ENCODE measurements at regions not wholly inside any gene's neighbourhood (a gene's known extent, or its start where the extent isn't known, plus 50 kb on each side); places are given as distances from the start of the nearest gene placed in this dataset.
"Not testable (repeated sequence)": the region's sequence is repeated elsewhere in the genome, so short reads cannot be mapped to it uniquely, and the experiment has no call there.

DNA sequence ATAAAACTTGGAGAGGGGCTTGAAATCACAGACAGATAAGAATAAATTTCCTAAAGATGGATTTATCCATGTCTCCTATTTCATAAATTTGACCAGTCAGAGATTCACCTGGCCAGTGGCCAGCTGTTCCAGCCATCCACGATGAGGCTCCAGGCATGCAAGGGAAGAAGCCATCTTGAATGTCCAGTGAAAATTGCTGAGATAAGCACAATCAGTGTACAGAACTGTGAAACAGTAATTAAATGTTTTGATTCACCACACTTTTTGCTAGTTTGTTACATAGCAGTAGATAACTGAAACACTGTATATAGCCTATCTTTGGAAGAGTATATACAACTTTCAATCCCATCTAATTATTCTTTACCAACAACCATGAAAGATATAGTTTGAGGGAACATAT, 163.5 kb downstream of the HINT1 start:
- DNase-seq: no peak

DNA sequence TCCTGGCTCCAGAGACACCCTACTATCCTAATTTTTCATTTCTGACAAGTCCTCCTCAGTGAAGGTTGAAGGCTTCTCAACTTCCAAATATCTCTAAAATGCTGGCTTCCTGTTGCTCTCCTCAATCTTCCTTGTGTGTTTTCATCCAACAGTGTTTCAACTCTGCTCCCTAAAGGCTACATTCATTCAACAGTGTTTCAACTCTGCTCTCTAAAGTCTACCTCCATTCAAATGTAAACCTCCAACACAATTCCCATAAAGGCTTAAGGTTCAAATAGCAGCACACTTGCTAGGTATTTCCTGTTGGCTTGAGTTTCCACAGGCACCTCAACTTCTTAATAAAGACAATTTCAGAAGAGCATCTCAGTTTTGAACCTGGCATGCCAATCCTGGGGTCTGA, 164.8 kb downstream of the HINT1 start:
- DNase-seq: no peak

DNA sequence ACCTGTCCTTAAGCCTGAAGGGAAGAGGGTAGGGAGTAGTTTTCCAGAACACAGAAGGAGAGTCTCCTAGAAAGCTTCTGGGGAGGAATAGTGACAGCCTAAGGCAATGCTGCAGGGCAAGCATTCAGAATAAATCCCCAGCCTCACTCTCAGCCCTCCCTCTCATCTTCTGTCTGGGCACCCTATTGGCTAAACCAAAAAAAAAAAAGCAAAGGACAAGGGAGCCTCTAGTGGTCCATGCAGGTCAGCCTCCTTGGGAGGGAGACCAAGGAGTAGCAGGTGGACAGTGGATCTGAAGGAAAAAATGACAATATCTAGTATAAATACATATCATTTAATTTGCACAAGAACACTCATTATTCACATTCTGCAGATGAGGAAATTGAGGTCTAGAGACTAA, 168.3 kb downstream of the HINT1 start:
- not testable (repeated sequence) for DNase-seq

DNA sequence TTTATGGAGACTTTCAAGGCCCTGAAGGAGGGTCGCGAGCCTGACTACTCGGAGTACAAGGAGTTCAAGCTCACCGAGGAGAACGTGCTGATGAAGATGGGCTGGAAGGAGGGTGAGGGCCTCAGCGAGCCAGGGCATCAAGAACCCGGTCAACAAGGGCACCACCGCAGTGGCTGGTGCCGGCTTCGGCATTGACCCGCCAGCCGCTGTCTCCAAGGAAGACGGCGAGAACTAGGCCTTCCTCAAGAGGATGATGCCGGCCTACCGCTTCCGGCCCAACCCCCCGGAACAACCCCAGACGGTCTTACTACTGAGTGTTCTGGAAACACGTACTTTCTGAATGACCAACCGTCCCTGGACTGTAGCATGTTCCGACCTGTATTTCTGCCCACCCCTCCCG, 169.2 kb downstream of the HINT1 start:
- no peak for DNase-seq

DNA sequence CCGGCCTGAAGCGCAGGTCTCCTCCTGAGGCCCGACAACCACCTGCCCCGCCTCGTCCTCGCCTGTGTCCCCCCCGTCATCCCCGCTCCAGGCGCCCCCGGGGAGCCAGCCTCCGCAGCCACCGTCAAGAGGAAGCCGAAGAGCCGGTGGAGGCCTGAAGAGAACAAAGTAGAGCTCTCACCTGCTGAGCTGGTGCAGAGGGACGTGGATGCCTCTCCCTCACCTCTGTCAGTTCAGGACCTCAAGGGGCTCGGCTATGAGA, 169.9 kb downstream of the HINT1 start:
- DNase-seq: no peak

DNA sequence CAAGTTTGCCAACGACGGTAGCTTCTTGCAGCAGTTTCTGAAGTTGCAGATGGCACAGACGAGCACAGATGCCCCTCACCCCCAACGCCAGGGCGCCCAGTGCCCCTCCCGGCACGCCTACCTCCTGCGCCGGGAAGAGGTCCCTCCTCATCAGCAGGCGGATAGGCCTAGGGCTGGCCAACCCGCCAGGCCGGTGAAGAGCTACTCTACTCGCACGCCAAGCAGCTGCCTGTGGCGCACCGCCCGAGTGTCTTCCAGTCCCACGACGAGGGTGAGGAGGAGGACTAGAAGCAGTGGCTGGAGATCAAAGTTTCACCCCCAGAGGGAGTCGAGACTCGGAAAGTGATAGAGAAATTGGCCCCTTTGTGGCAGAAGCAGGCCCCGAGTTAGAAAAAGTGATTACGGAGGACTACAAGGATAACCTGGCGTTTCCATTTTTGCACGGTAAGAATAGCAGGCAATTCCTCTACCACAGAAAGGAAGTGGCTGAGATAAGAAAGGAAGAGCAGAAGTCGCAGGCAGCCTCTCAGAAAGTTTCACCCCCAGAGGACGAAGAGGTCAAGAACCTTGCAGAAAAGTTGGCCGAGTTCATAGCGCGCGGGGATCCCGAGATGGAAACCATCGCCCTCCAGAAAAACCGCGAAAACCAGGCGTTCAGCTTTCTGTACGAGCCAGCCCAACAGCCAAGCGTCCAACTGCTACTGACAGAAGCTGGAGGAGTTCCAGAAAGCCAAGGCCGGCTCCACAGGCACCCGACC, 170.4 kb downstream of the HINT1 start:
- DNase-seq: no peak

DNA sequence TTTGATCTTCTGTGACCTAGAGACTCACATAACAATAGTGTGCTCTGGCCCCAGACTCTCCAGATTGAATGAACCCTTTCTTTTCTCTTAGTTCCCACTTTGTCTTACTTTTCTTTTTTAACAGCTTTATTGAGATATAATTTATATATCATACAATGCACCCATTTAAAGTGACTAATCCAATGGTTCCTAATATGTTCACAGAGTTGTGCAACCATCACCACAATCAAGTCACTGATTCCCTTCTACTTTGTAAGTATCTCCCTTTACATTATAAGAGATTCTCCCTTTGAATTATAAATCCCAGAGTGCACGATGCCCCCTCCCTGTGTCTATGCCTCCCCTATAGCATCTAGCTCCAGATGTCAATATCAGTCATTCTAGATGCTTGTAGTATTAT, 172.4 kb downstream of the HINT1 start:
- DNase-seq: no peak

DNA sequence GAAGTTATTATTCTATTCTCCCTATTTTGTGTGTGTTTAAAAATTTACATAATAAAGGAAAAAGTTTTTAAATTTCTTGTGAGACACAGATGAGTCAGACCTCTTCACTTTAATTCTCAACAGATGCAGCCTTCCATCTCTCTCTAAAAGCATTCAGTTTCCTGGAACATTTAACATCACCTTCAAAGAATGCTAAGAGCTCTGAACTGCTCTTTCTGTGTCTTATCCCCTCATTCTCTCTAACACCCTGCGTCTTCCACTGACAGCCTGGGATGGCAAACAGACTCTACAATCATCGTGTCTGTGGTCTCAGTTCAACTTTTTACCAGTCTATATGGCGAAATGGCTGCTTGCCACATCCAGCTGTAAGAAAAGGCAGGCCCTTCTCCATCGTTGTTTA, 173.0 kb downstream of the HINT1 start:
- DNase-seq: no peak

DNA sequence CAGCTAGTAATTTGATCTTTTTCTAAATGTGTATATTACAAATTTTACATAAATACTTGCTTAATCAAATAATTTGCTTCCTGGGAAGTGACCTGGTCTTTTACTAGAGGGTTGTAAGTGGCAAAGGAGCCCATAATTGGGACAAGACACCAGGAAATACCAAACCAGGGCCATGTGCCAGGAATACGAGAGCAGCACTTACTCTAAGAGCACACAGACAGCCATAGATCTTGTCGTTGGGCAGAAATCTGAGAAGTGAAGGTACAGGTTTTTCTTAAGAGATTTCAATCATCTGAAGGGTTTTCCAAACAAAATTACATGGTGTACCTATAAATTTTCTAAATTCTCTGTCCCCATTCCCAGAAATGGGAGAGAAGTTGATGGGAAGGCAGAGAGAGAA, 179.3 kb downstream of the HINT1 start:
- no peak for DNase-seq

DNA sequence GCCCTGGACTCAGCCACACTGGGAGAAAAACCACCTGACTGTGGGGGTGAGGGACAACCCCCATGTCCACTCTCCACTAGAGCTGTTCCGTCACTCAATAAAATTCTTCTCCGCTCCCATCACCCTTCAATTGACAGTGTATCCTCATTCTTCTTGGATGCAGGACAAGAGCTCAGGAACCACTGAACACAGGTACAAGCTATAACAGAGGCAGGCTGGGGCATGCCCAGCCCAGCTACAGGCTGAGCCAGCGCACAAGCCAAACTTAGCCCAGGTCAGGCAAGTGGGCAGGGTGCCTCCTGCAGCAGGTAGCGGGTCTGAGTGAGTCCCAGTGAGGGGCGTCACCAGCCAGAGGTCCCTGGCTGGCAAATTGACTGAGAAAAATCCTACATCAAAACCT, 183.4 kb downstream of the HINT1 start:
- DNase-seq: no peak

DNA sequence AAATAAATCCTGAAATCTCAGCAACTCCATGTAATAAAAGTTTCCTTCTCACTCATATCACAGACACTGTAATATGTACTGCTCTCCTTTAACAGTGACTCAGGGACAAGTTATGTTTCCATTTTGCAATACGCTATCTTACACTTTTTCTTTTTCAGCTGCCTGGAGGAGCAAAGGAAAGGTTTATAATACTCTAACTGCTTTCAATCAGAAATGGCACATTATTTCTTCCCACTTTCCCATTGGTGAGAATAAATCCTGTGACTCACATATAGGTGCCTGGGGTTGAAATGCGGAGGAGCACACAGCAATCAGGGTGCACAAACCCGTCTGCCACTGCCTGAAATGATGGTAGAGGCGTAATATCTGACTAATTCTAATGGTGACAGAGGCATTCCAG, 186.6 kb downstream of the HINT1 start:
- no peak for DNase-seq

DNA sequence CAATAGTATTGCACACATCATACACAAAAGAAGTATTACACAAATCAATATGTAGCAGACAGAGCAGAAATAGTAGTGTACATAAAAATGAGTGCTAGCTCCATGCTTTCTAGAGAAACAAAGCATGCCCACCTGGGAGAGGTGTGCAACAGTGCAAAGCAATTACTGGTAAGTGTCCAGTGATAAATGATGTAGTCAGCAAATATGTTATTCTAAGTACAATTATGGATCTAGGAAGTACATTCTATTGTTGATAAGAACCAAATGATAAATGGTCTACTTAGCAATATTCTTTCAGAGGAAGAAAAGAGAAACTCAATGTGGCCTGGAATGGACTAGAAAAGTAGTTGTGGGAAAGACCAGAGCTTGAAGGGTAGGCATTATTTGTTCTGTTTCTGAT, 188.6 kb downstream of the HINT1 start:
- DNase-seq: no peak

DNA sequence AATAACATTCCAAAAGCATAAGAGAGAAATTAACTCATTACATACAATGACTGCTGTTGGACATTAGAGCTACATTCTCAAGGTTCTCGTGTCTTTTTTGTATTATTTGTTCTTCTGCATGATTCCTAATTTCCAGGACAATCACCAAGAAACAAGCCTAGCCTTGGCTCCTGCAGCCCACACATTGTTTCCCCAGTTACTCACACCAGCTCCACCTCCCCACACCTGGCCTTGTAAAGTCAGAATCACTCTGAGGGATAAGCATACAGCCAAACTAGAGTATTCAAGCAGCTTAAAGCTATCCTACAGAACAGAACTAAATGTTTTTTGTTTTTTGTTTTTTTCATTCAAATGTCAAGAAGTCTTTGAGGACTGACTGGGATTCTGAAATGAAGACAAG, 189.2 kb downstream of the HINT1 start:
- DNase-seq: no peak

DNA sequence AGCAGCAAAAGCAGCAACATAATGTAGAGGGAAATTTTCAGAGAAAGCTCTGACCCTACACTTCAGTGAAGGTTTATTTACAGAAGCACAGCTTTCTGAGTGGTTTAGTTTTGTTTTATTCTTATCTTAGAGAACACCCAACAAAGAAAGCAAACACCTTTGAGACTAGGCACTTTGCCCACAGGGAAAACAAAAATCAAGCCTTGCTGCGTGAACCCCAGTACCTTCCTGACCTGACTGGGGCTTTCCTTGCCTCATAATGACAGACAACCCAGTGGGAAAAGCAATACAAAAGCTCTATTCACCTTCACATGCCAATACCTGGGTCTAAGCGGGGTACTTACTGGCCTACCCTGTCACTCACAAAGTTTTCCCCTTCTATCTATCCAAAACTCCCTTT, 189.8 kb downstream of the HINT1 start:
- no peak for DNase-seq

DNA sequence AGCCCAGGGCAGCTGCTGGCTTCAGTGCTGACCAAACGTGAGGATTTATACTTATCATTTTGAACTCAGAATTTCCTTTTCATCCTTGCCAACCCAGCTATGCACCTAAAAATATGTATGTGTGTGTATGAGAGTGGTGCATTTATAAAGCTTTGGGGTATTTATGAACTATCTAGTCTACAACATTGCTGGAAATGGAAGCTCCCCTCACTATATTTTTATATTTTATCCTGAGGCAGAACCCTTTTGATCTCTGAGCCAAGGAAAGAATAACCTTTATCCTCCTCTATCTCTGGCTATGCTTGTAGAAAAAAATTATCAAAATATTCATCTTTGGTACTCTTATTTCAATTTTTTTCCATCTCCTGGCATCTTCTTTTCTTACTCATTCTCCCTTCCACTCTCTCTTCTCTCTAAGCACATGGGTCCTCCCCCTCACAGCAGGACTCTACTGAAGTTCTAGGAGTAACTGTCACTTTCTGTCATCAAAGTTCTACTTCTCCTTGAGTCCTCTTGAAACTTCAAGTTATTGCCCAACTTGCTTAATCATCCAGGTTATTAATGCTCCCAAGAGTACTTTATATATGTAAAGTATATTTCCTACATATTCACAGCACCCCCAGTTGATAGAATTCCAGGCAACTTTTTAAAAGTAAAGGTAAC, 190.9 kb downstream of the HINT1 start:
- DNase-seq: no peak

DNA sequence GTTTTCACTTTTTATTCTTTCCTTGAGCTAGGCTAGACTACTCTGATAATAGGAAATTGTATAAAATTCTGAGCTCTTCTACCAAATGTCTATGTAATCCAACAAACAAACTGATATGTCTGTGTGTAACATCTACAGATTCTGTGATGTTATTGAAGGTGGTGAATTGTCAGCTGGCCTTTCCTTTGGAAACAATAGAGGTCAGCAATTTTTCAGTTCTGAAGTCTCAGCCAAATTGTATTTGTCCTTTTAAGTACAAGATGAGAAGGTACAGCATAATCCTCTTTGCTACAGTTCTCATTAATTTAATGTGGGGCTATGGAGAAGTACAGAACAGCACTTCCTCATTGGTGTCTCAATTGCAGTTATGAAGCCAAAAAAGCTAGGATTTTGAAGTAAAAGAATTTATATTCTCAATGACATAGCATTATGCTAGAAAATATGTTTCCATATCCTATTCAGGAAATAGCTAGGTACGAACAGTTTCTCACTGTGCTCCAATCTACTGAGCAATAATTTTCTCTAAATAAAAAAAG, 198.0 kb downstream of the HINT1 start:
- no peak for DNase-seq

DNA sequence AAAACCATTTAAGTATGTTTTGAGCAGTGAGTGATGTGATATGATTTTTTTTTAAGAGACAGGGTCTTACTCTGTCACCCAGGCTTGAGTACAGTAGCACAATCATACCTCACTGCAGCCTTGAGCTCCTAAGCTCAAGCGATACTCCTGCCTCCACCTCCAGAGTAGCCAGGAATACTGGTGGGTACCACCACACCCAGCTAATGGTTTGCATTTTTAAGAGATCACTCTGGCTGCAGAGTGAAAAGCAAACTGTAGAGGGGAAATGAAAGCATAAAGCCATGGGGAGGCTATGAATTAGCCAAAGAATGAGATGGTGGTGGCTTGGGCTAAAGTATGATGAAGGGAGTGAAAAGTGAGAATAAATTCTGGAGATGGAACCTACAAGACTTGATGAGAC, 199.1 kb downstream of the HINT1 start:
- DNase-seq: no peak

DNA sequence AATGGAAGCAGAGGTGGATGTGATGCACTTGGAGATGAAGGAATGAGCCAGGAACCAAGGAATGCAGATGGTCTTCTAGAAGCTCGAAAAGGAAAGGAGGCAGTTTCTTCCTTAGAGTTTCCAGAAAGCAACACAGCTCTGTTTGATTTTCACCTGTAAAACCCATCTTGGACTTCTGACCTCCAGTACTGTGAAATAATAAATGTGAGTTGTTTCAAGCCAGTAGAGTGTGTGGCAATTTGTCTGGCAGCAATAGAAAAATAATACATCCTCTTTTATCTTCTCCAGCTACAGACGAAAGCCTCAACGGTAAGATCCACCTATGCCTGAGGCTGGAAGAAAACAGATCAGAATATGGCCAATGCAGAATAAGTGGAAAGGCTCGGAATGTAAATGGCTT, 199.7 kb downstream of the HINT1 start:
- DNase-seq: no peak

DNA sequence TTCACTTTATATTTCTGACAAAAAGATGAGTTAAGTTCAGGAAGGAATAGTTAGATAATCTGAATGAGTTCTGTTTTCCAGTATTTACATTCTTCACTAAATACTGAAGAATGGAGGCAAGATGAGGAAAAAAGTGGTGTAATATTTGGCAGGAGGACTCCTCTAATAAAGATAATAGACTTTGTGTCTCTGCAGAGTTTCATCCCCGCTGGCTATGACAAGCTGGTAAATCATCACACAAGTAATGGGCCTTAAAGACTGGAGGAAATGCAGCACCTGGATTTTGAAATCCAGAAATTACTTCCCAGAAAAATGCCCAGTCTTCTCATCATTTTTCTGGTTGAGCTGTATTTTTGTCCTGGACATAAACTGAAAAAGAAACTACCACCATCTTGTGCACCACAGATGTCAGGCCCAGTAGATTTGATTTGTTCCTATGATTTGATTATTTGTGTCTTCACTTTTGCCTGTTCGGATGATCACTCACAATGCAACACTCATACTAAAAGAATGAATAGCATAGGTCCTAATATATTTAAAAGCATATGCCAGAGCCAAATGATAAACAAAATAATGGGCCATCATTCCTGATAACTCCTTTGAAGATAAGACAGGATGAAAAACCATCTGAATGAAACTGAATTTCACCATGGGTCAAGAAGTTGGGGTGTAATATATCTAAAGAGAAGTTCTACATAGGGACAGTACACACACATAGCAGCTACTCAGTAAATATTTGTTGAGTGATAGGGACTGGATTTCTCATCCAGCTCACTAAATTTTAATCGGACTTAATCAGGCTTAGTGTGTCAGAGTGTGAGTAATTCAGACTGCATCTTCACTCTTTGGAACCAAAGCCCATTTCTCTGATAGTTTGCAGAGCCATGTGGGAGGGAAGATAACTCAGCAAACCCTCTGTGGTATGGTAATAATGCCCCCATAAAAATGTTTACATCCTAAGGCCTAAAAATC, 200.5 kb downstream of the HINT1 start:
- no peak for DNase-seq

DNA sequence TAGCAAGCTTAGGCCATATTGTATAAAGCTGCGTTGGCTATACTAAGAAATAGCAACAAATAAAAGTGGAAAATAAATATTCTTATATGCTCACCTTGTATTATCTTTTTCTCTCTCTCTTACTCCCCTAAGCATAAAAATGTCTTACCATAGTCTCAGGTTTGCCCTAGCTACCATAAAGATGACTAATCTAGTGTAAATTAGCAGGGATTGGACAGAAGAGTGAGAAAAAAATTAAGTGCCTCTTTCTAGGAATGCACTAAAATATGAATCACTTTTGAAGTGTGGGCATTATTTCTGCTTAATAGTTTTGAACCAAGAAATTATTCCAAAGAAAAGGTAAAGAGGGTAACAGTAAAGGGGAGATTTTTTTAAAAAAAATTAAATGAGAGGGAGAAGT, 201.3 kb downstream of the HINT1 start:
- DNase-seq: no peak

DNA sequence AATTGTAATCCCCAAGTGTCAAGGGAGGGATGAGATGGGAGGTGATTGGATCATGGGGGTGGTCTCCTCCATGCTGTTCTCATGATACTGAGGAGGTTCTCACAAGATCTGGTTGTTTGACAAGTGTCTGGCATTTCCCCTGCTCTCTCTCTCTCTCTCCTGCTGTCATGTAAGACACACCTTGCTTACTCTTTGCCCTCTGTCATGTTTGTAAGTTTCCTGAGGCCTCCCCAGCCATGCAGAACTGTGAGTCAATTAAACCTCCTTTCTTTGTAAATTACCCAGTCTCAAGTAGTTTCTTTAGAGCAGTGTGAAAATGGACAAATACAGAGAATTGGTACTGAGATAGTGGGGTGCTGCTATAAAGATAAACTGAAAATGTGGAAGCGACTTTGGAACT, 207.9 kb downstream of the HINT1 start:
- DNase-seq: no peak

DNA sequence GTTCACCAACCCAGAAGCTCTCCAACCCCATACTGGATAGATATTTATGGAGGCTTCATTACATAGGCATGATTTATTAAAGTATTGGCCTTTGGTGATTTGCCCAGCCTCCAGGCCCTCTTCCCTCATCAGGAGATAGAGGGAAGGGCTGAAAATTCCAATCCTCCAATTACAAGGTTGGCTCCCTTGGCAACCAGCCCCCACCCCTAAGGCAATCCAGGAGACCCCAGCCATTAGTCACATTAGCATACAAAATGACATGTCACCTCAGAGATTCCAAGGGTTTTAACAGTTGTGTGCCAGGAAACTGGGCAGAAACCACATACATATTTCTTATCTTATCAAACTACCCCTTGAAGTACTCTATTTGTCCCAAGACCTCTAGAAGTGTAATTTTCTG, 210.0 kb downstream of the HINT1 start:
- DNase-seq: no peak

DNA sequence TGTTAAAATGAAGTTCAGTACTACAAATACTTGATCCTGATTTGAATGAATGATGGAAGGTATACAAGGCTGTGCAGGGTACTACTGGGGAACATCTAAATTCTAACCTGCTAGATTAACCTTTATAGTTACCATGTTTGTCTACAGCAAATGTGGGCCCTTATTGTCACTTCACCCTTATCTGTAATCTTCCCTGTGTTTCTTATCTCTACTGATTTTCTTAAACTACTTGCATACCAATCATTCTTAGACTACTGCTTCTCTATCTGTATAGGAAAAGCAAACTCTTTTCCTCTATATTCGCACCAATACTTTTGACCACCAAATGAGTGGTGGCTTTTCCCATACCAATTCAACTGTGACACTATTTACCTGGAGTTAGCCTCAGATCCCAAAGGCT, 210.7 kb downstream of the HINT1 start:
- DNase-seq: no peak

DNA sequence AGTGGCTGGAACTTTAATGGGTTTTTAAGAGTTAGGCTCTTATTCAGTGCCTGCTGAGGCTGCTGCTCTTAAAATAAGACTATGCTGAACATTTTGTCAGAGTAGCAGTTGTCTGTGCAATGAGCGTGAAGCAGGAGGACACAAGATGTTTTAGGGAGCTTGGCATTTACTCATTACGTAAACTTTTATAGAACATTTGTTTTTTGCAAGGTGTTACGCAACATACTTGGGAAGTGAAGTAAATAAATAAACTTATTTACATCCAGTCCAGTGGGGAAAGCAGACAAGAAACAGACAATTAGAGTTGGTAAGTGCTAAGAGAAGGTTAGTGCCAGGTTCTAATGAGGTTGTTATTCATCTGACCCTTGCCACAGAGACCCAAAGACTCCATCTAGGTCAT, 226.0 kb downstream of the HINT1 start:
- DNase-seq: no peak

Data from SHP77 treated with DMSO at 0.1 percent for 48 hours (cell line).